ENCODE measurements at regions not wholly inside any gene's neighbourhood (a gene's known extent, or its start where the extent isn't known, plus 50 kb on each side); places are given as distances from the start of the nearest gene placed in this dataset.

- TF ChIP-seq REST (IDR thresholded peaks at IDR 0.05; ENCODE audit: unreplicated experiment) (no peak), ZNF462 (CRISPR knock-in tag; IDR thresholded peaks at IDR 0.05) (no peak), ETS1 (IDR thresholded peaks at IDR 0.05) (no peak)
These were observed 186.6 kb downstream of the NRP2 start (continued) for GRCh38 chr2:205868773-205869333.

GRCh38 chr2:205868053-205868452 lies 185.8 kb downstream of the NRP2 start:
- Mint-ChIP-seq H3K4me3 (no peak overlapping the region), H3K27ac (no peak overlapping the region), H3K9me3 (peaks cover 1% of the 10 kb centered on the region; the same call in 2 of the 3 replicates), H3K27me3 (ENCODE audit: insufficient read depth, low read depth, poor library complexity) (peaks cover 5% of the 10 kb centered on the region), H3K36me3 (ENCODE audit: low read depth) (no peaks in the 10 kb centered on the region), H3K4me1 (peaks cover 4% of the 10 kb centered on the region; the same call in 2 of the 3 replicates)
- Histone ChIP-seq H3K79me2 (replicated peaks; ENCODE audit: insufficient read depth) (no peaks in the 10 kb centered on the region), H3K36me3 (ENCODE audit: insufficient read depth) (no peaks in the 10 kb centered on the region), H3K27me3 (ENCODE audit: insufficient read depth) (no peaks in the 10 kb centered on the region), H3K4me1 (ENCODE audit: insufficient read depth) (no peaks in the 10 kb centered on the region), H3K9me2 (ENCODE audit: insufficient read depth) (peaks cover 19% of the 10 kb centered on the region; the same call in 1 of the 2 replicates), H3K4me2 (no peak overlapping the region), H2AFZ (no peak overlapping the region), H3F3A (replicated peaks; ENCODE audit: low read depth) (no peaks in the 10 kb centered on the region), H4K20me1 (replicated peaks; ENCODE audit: insufficient read depth) (no peaks in the 10 kb centered on the region), H3K4me3 (no peak overlapping the region), H3K27ac (ENCODE audit: low read depth) (no peak overlapping the region)
- ATAC-seq (no peak), DNase-seq (ENCODE audit: low spot score) (no peak)
- no peak for TF ChIP-seq STAT1 (IDR thresholded peaks at IDR 0.05; ENCODE audit: unreplicated experiment)
- no peak for TF ChIP-seq REST (IDR thresholded peaks at IDR 0.05; ENCODE audit: unreplicated experiment)
- no peak for TF ChIP-seq CTCF (conservative IDR thresholded peaks at IDR 0.05; ENCODE audit: low read depth in 2 of 2)

All from GM23338 (cell line).